GM11168 (cell line): ENCODE measurements at regions not wholly inside any gene's neighbourhood (a gene's known extent, or its start where the extent isn't known, plus 50 kb on each side); places are given as distances from the start of the nearest gene placed in this dataset.
"Not testable (repeated sequence)": the region's sequence is repeated elsewhere in the genome, so short reads cannot be mapped to it uniquely, and the experiment has no call there.

Source experiments
- in situ Hi-C: fragments of 300-500 bp; cut with MboI; formaldehyde crosslinking; loops from one replicate; pipeline ENCODE4 v1.12.0; 2022; ENCODE audit warnings: low sequenced_read_pairs; ENCODE audit not compliant: unreplicated experiment

- in situ Hi-C loops, result no loop called here
These were observed 157.6 kb downstream of the DUSP6 start for GRCh38 chr12:89194683-89195082.

- in situ Hi-C loops, result no loop called here
These were observed 159.9 kb downstream of the DUSP6 start for GRCh38 chr12:89192429-89192828.

DNA sequence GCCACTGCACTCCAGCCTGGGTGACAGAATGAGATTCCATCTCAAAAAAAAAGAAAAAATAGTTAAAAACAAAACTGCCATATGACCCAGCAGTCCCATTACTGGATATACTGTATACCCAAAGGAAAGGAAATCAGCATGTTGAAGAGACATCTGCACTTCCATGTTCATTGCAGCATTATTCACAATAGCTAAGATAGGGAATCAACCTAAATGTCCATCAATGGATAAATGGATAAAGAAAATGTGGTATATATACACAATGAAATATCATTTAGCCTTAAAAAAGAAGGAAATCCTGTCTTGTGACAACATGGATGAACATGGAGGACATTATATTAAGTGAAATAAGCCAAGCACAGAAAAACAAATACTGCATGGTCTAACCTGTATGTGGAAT lies 160.7 kb downstream of the DUSP6 start:
- in situ Hi-C loops, result not testable (repeated sequence)

DNA sequence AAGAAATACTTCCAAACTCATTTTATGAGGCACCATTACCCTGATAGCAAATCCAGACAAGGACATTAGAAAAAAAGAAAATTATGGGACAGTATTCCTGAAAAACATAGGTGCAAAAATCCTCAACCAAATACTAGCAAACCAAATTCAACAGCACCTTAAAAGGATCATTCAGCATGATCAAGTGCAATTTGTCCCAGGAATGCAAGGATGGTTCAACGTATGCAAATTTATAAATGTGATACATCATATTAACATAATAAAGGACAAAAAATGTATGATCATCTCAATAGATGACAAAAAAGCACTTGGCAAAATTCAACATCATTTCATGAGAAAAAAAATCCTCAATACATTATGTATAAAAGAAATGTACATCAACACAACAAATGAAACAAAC lies 162.9 kb downstream of the DUSP6 start:
- in situ Hi-C loops, result no loop called here

- in situ Hi-C loops, result no loop called here
These were observed 164.8 kb downstream of the DUSP6 start for GRCh38 chr12:89187507-89187906.

- in situ Hi-C loops, result no loop called here
These were observed 166.4 kb downstream of the DUSP6 start for GRCh38 chr12:89185889-89186288.

DNA sequence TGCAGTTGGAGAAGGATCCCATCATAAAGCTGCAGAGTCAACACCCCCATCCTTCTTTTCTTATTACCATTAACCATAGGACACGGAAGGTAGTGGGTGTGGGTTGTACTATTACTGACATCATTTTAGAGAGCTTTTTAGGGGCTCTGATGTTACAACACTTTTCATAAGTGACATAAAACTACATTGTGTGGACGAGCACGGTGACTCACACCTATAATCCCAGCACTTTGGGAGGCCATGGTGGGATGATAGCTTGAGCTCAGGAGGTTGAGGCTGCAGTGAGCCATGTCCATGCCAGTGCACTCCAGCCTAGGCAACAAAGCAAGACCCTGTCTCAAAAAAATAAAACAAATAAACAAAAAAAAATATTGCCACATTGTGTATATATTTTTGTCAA lies 167.1 kb downstream of the DUSP6 start:
- in situ Hi-C loops, result no loop called here

- in situ Hi-C loops, result no loop called here
These were observed 168.3 kb downstream of the DUSP6 start for GRCh38 chr12:89183985-89184435.

GRCh38 chr12:89181271-89181920 lies 170.9 kb downstream of the DUSP6 start:
- in situ Hi-C loops, result no loop called here

DNA sequence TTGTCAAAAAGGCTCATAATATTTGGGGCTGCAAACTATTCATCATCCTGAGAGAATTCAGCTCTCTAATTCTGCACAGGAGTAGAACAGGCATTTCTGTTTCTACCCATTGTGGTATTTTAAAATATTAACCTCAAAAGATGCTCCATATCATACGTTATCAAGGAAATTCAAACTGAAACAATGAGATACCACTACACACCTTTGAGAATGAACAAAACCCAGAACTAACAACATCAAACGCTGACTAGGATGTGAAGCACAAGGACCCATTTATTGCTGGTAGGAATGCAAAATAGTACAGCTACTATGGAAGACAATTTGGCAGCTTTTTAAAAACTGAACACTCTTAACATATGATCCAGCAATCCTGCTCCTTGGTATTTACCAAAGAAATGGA lies 171.8 kb downstream of the DUSP6 start:
- in situ Hi-C loops, result no loop called here

DNA sequence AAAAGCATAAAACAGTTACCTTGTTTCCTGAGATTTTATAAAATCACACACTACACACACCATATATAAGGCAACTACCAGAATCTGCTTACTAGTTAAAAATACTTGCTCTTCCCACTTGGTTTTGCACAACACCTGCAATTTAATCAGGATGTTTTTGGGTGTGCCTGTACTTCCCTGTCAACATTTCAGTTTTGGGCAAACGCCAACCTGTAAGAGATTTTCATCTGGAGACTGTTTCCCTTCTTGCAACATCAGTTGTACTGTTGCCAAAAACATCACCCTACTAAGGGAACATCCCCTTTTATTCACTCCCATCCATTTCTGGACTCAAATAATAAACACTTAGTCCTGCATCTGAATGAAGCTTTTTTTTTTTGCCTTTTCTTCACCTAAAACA lies 172.3 kb downstream of the DUSP6 start:
- in situ Hi-C loops, result no loop called here

- in situ Hi-C loops, result no loop called here
These were observed 173.1 kb downstream of the DUSP6 start for GRCh38 chr12:89179245-89179644.

DNA sequence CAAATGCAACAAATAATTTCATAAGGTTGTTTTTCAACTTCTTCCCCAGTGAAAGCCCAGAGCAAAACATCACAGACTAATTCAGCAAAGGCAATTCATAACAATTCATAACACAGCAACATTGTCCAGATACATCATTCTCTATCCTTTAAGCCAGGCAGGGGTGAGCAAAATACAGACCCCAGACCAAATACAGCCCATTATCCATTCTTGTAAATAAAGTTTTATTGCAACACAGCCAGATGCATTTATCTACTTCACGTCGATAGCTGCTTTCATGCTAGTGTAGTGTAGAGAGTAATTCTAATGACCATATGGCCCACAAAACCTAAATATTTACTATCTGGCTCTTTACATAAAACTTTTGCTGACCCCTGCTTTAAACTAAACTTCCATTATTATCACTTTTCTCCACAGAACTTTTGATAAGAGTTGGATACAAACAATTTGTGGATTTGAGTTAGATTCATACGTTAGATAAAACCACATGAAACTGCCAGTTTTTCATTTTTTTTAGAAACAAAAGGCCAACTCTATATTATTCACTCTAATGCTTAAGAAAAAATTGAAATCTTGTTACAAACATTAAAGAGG lies 174.4 kb downstream of the DUSP6 start:
- in situ Hi-C loops, result no loop called here

- in situ Hi-C loops, result no loop called here
These were observed 175.6 kb downstream of the DUSP6 start for GRCh38 chr12:89176676-89177075.

- in situ Hi-C loops, result no loop called here
These were observed 178.6 kb downstream of the DUSP6 start for GRCh38 chr12:89173678-89174077.

DNA sequence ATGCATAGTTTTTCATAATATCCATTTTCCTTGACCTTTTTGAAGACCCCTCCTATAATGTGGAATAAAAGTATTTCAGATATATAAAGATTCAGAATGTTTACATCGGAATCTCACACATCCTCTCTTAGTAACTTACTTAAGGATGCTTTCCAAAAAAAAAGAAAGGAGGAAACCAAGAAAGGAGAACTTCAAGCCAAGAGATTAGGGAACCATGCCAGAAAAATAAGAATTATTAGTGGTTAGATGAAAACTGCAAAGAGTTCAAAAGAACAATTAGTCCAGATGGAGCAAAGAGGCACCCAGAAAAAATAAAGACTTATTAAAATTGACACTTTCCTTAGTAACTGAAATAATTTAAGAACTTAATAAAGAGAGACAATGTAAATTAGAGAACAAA lies 179.2 kb downstream of the DUSP6 start:
- in situ Hi-C loops, result no loop called here

DNA sequence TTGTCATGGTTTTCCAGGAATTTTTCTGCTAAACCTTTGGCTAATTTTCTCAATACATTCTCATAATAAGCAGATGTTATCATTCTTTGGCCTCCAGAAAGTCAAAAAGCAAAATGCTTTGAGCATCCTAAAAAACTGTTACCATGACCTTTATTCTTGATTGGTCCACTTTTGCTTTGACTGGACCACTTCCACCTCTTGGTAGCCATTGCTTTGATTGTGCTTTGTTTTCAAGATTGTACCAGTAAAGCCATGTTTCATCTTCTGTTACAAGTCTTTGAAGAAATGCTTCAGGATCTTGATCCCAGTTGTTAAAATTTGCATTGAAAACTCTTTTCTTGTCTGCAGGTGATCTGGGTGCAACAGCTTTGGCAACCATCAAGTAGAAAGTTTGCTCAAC lies 180.1 kb downstream of the DUSP6 start:
- in situ Hi-C loops, result no loop called here

- in situ Hi-C loops, result no loop called here
These were observed 183.0 kb downstream of the DUSP6 start for GRCh38 chr12:89169321-89169720.

- in situ Hi-C loops, result no loop called here
These were observed 184.3 kb downstream of the DUSP6 start for GRCh38 chr12:89167986-89168385.

GRCh38 chr12:89166525-89166934 lies 185.8 kb downstream of the DUSP6 start:
- in situ Hi-C loops, result no loop called here

DNA sequence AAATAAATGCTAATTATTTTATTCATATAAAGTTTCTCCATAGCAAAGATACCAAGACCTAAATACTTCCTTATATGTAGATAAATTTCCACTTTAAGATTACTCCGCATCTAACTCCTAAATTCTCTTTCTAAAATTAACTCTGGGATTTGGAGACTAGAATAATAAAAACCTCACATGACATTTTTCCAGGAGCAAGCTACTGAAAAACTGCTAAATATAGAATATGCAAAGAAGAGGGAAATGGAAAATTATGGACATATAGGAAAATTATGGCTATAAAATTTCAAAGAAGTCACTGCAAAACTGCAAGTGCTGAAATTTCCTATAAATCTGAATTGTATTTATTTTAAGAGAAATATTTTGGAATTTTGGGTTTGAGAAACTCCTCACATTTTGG lies 186.2 kb downstream of the DUSP6 start:
- in situ Hi-C loops, result no loop called here

DNA sequence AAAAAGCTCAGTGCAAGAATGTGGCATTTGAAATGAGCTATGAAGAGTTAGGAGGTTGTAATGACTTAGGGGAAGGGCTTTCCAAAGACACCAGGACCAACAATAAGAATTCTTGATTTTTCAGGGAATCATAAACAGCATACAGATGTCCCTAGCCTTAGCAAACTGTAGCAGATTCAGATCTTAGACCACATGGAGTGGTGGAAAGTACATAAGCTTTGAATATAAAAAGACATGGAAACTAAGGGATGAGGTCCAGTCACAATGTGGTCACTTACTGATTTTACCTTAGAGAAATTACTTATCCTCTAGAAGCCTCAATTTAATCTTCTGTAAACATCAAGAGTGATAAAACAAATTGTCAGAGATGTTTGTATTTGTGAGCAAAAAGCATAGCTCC lies 186.6 kb downstream of the DUSP6 start:
- in situ Hi-C loops, result no loop called here
